HG02981 (cell line): ENCODE measurements at regions not wholly inside any gene's neighbourhood (a gene's known extent, or its start where the extent isn't known, plus 50 kb on each side); places are given as distances from the start of the nearest gene placed in this dataset.

Source experiments
- ATAC-seq: cut with Tn5 transposase; IDR thresholded peaks from one replicate; pipeline ENCODE4 v1.9.1; 2021; ENCODE audit warnings: mild to moderate bottlenecking, moderate library complexity; ENCODE audit not compliant: unreplicated experiment

GRCh38 chr14:61140271-61140670 lies 140.9 kb downstream of the TMEM30B start:
- no peak for ATAC-seq

GRCh38 chr14:61139006-61139599 lies 142.0 kb downstream of the TMEM30B start:
- ATAC-seq = no peak

GRCh38 chr14:61132894-61133293 lies 148.2 kb downstream of the TMEM30B start:
- ATAC-seq = no peak

GRCh38 chr14:61132336-61132735 lies 148.8 kb downstream of the TMEM30B start:
- no peak for ATAC-seq

- ATAC-seq = no peak
Observed at GRCh38 chr14:61130512-61131260, 149.6 kb downstream of the SLC38A6 start.

GRCh38 chr14:61129168-61129745 lies 148.2 kb downstream of the SLC38A6 start:
- ATAC-seq = no peak

- no peak for ATAC-seq
Observed at GRCh38 chr14:61128382-61129167, 147.5 kb downstream of the SLC38A6 start.

- ATAC-seq = no peak
Observed at GRCh38 chr14:61126603-61127498, 145.8 kb downstream of the SLC38A6 start.

- ATAC-seq = no peak
Observed at GRCh38 chr14:61125867-61126572, 145.0 kb downstream of the SLC38A6 start.

GRCh38 chr14:61125041-61125866 lies 144.2 kb downstream of the SLC38A6 start:
- no peak for ATAC-seq

GRCh38 chr14:61122862-61123261 lies 141.8 kb downstream of the SLC38A6 start:
- ATAC-seq = no peak

GRCh38 chr14:61121355-61121787 lies 140.3 kb downstream of the SLC38A6 start:
- no peak for ATAC-seq

- ATAC-seq = no peak
Observed at GRCh38 chr14:61120576-61120975, 139.5 kb downstream of the SLC38A6 start.

GRCh38 chr14:61119006-61119405 lies 138.0 kb downstream of the SLC38A6 start:
- ATAC-seq = no peak

GRCh38 chr14:61116369-61116768 lies 135.3 kb downstream of the SLC38A6 start:
- ATAC-seq = no peak

- ATAC-seq = no peak
Observed at GRCh38 chr14:61113561-61114225, 132.6 kb downstream of the SLC38A6 start.

- ATAC-seq = no peak
Observed at GRCh38 chr14:61112506-61112905, 131.5 kb downstream of the SLC38A6 start.

GRCh38 chr14:61111731-61112130 lies 130.7 kb downstream of the SLC38A6 start:
- no peak for ATAC-seq
